ENCODE measurements at regions not wholly inside any gene's neighbourhood (a gene's known extent, or its start where the extent isn't known, plus 50 kb on each side); places are given as distances from the start of the nearest gene placed in this dataset.

DNA sequence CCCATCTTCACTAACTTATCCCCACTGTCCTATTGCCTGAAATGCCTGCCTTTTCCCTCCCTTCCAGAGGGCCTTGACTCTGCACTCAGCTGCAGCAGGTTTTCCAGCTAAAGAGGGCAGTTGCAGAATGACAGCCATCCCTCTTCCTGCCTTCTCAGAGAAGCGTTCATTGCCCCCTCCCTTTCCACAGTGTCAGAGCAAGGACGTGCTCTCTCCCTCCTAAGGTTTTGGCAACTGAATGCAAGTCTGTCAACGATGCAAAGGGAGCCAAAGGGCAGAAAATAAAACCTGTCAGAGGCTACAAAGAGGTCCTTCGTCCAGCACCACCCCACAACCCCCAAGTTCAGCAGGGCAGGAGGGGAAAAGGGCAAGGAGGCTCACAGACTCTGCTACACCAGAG lies 230.1 kb upstream of the THBS1 start:
- Histone ChIP-seq H3K27me3 (no peaks in the 10 kb centered on the region), H3K4me3 (no peak overlapping the region), H3K4me1 (no peaks in the 10 kb centered on the region), H3K9me3 (no peaks in the 10 kb centered on the region), H3K27ac (no peak overlapping the region), H3K36me3 (no peaks in the 10 kb centered on the region)
- TF ChIP-seq POLR2AphosphoS5 (IDR thresholded peaks at IDR 0.05) (no peak), POLR2A (IDR thresholded peaks at IDR 0.05) (no peak), EP300 (IDR thresholded peaks at IDR 0.05) (no peak)
- TF ChIP-seq, protein P1, sequence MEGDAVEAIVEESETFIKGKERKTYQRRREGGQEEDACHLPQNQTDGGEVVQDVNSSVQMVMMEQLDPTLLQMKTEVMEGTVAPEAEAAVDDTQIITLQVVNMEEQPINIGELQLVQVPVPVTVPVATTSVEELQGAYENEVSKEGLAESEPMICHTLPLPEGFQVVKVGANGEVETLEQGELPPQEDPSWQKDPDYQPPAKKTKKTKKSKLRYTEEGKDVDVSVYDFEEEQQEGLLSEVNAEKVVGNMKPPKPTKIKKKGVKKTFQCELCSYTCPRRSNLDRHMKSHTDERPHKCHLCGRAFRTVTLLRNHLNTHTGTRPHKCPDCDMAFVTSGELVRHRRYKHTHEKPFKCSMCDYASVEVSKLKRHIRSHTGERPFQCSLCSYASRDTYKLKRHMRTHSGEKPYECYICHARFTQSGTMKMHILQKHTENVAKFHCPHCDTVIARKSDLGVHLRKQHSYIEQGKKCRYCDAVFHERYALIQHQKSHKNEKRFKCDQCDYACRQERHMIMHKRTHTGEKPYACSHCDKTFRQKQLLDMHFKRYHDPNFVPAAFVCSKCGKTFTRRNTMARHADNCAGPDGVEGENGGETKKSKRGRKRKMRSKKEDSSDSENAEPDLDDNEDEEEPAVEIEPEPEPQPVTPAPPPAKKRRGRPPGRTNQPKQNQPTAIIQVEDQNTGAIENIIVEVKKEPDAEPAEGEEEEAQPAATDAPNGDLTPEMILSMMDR (IDR thresholded peaks at IDR 0.05): no peak
- no peak for DNase-seq
- ATAC-seq (ENCODE audit: low FRiP score in 2 of 2): no peak
- WGBS, 2 donors: 50 to 51% methylated on average over 4 of the region's 4 CpGs

DNA sequence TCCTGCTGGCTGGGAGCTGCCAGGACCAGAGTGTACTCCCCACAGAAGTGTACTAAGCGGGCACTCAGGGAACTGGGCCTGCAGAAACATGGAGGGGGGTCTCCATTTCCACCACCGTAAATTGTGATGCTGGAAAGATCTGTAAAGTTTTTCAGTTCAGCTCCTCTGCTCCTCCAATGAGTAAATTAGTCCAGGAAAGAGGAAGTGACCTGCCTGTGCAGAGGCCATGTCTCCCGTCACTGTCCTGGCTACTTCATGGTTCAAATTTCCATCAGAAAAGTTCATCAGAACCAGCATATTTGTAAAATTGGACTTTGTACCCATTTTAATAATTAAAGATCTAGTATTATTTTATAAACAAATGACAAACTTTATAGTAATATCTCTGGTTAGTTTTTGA lies 226.7 kb upstream of the THBS1 start:
- H3K4me3 ChIP-seq: no peak overlapping the region
- H3K9me3 ChIP-seq: no peaks in the 10 kb centered on the region
- ATAC-seq (ENCODE audit: low FRiP score in 2 of 2) (no peak), DNase-seq (no peak)
- no peaks in the 10 kb centered on the region for H3K27me3 ChIP-seq
- H3K27ac ChIP-seq: no peak overlapping the region
- no peaks in the 10 kb centered on the region for H3K36me3 ChIP-seq
- 84 to 97% methylated on average over 3 of the region's 3 CpGs for WGBS, 2 donors
- H3K4me1 ChIP-seq: peaks cover 0 to 11% (median 1%) of the 10 kb centered on the region in 4 donors
- no peak for TF ChIP-seq EP300 (IDR thresholded peaks at IDR 0.05)
- TF ChIP-seq POLR2A (IDR thresholded peaks at IDR 0.05): no peak
- TF ChIP-seq POLR2AphosphoS5 (IDR thresholded peaks at IDR 0.05): no peak
- TF ChIP-seq, protein P1 (IDR thresholded peaks at IDR 0.05): no peak

DNA sequence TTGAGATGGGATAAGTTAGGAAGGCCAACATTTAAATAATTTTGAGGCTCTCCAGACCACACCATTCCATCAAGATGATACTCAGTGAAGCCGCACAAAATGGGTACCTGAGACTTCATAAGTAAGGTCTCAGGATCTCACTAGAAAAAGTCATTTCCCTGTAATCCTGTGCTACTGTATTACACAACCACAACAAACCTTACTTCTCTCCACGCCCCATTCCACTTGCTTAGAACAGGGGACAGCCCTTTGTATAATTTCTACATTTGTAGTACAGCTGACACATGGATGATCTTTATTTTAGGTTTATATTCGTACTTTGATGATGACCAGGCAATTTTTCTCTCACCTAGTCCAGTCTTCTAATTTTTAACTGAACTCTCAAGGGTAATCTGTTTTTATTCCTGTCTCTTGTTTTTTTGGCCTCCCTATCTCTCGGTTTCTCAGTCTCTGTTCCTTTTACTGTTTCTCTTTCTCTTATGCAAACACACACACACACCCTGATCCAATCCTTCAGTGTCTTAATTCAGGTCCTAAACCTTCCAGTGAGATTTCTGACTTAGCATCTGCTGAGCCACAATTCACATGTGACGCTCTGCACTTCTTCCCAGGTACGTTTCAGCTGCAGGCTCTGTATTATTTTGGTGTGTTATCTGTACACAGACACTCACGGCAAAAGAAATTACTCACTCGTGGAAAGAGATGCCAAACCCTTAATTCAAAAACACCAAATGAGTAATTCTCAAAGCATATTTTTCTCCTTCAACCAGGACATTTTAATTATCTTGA lies 223.2 kb upstream of the THBS1 start:
- no peak for DNase-seq
- Histone ChIP-seq H3K27me3 (no peaks in the 10 kb centered on the region), H3K4me1 (peaks cover 0 to 11% (median 1%) of the 10 kb centered on the region in 4 donors), H3K36me3 (no peaks in the 10 kb centered on the region), H3K4me3 (no peak overlapping the region), H3K9me3 (no peaks in the 10 kb centered on the region), H3K27ac (peak overlapping the region in 2 of 4 donors; percentile 27 to 59)
- no peak for ATAC-seq (ENCODE audit: low FRiP score in 2 of 2)
- WGBS, 2 donors: 71 to 72% methylated on average over 8 of the region's 8 CpGs
- no peak for TF ChIP-seq POLR2A (IDR thresholded peaks at IDR 0.05)
- TF ChIP-seq POLR2AphosphoS5 (IDR thresholded peaks at IDR 0.05): no peak
- TF ChIP-seq EP300 (IDR thresholded peaks at IDR 0.05): no peak
- TF ChIP-seq, protein P1 (IDR thresholded peaks at IDR 0.05): no peak

DNA sequence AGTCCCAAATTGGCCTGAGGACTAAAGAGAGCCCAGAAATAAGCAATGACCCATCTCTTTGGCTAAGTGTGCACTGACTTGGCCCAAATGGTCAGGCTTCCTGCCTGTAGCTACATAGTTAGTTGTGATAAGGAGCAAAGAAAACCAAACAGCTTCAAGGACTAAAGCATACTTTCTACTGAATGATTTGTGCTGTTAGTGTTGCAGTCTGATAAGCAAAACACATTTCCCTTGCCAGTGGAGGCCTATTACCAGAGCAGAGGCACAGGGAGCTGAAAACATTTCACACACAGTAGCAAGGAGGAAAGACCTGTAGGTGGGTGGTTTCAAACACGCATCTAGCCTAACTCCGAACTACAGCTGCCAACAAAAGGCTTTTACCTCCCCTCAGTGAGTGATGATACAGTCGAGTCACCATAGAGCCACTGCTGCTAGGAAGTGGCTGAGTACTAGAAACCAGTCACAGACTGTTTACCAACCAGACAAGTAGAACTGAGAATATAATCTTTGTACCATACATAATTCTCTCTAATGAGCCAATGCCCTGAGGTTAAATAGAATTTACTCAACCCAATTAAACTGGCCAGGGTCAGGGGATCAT lies 222.3 kb upstream of the THBS1 start:
- H3K27me3 ChIP-seq: no peaks in the 10 kb centered on the region
- H3K36me3 ChIP-seq: no peaks in the 10 kb centered on the region
- WGBS, 2 donors: 38 to 42% methylated on average over 3 of the region's 3 CpGs
- TF ChIP-seq POLR2AphosphoS5 (IDR thresholded peaks at IDR 0.05) (no peak), POLR2A (IDR thresholded peaks at IDR 0.05) (no peak), EP300 (IDR thresholded peaks at IDR 0.05) (no peak)
- TF ChIP-seq, protein P1 (IDR thresholded peaks at IDR 0.05): no peak
- DNase-seq (no peak), ATAC-seq (ENCODE audit: low FRiP score in 2 of 2) (peak; percentile 72 to 75)
- H3K27ac ChIP-seq: peak overlapping the region in 3 of 4 donors; percentile 27 to 59 (median 31)
- peaks cover 0 to 11% (median 1%) of the 10 kb centered on the region in 4 donors for H3K4me1 ChIP-seq
- no peaks in the 10 kb centered on the region for H3K9me3 ChIP-seq
- no peak overlapping the region for H3K4me3 ChIP-seq
